ENCODE measurements at regions not wholly inside any gene's neighbourhood (a gene's known extent, or its start where the extent isn't known, plus 50 kb on each side); places are given as distances from the start of the nearest gene placed in this dataset.
"Not testable (repeated sequence)": the region's sequence is repeated elsewhere in the genome, so short reads cannot be mapped to it uniquely, and the experiment has no call there.

GRCh38 chr15:84360902-84361301, 125.3 kb downstream of the GOLGA6L4 start:
- DNase-seq, result not testable (repeated sequence)

GRCh38 chr15:84384421-84384820, 148.8 kb downstream of the GOLGA6L4 start:
- DNase-seq, result not testable (repeated sequence)

DNA sequence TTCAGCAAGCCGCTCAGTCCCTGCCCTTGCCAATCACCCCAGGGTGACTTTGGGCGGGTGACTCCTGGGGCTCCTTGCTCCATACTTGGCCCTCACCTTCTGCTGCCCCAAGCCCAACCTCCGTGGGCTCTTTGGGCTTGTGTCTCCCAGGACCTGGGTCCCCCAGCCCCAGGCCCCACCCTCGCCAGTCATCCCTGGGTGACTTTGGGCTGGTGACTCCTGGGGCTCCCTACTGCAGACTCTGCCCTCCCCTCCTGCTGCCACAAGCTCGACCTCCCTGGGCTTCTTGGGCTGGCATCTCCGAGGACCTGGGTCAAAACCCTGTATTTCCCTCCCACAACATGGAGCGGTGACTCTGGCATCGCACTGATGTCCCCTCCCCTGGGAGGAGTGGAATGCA, 151.5 kb downstream of the GOLGA6L4 start:
- DNase-seq, result no peak

DNA sequence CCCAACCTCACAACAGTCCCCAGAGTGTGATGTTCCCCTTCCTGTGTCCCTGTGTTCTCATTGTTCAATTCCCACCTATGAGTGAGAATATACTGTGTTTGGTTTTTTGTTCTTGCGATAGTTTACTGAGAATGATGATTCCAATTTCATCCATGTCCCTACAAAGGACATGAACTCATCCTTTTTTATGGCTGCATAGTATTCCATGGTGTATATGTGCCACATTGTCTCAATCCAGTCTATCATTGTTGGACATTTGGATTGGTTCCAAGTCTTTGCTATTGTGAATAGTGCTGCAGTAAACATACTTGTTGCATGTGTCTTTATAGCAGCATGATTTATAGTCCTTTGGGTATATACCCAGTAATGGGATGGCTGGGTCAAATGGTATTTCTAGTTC, 152.6 kb downstream of the GOLGA6L4 start:
- not testable (repeated sequence) for DNase-seq

DNA sequence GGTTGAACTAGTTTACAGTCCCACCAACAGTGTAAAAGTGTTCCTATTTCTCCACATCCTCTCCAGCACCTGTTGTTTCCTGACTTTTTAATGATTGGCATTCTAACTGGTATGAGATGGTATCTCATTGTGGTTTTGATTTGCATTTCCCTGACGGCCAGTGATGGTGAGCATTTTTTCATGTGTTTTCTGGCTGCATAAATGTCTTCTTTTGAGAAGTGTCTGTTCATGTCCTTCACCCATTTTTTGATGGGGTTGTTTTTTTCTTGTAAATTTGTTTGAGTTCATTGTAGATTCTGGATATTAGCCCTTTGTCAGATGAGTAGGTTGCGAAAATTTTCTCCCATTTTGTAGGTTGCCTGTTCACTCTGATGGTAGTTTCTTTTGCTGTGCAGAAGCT, 153.1 kb downstream of the GOLGA6L4 start:
- not testable (repeated sequence) for DNase-seq

DNA sequence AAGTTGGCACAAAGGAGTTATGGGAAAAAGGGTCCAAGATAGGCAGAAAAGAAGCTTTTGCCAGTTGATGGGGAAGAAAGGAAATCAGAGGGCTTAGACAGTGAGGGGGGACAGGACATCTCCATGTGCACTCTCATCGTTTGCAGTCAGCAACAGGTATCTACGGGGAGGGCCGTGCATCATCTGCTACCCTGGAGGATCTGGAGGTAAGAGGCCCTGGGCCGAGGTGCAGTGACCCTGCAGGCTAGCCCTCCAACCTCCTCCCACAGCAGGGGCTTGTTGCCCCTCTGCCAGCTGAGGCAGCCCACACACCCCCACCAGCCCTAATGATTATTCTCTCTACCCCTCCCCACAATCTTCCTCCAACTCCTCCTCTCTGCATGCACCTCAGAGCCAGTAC, 154.8 kb downstream of the GOLGA6L4 start:
- not testable (repeated sequence) for DNase-seq

DNA sequence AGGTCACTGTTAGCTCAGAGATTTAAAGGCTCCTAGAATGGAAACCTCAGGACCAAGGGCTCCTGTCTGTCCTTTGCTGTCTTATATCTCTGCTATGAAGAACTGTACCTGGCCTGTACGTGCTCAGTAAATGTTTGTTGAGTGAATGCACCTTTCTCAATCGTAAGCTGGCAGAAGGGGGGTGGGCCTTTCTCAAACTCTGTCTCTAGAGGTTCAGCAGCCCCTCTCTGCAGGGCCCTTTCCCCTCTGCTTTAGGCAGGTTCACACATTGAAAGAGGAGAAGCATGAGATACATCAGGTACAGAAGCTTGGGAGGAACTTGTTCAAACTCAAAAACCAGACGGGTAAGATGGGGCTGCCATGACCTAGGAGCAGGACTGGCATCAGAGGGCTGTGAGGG, 155.6 kb downstream of the GOLGA6L4 start:
- DNase-seq, result no peak

DNA sequence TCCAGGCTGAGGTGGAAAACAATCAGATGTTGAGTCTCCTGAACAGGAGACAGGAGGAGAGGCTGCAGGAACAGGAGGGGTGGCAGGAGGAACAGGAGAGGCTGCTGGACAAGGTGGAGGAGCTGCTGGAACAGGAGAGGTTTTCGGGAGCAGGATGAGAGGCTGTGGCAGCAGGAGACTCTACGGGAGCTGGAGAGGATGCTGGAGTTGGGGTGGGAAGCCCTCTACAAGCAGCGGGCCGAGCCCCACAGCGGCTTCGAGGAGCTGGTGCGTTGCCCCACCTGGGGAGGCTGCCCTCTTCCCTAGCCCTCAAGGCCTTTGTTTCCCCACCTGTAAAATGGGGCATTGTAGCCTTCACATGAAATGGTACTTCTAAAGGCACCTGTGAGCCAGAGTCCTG, 156.4 kb downstream of the GOLGA6L4 start:
- not testable (repeated sequence) for DNase-seq

DNA sequence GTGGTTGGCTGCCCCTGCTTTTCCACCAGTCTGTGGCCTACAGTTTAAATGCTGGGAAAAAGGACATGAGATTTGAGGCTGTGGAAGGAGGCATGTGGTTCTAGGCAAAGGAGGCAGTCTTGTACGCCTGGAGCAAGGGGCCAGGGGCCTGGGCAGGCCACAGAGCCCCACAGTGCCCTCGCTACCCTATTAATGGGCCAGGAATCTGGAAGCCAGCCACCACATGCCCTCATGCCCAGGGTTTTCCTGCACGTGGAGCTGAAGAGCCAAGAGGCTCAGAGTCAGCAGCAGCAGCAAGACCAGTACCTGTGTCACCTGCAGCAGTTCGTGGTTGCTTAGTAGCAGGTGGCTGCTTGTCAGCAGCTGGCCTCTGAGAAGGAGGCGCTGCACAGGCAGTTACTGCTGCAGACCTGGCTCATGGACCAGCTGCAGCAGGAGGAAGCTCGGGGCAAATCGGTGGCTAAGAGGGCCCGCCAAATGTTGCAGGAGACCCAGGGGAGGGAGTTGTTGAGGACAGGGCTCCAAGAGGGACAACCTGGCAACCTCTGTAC, 157.9 kb downstream of the GOLGA6L4 start:
- peak; percentile 53 for DNase-seq

- DNase-seq, result not testable (repeated sequence)
Measured at GRCh38 chr15:84393966-84394365, 158.4 kb downstream of the GOLGA6L4 start.

DNA sequence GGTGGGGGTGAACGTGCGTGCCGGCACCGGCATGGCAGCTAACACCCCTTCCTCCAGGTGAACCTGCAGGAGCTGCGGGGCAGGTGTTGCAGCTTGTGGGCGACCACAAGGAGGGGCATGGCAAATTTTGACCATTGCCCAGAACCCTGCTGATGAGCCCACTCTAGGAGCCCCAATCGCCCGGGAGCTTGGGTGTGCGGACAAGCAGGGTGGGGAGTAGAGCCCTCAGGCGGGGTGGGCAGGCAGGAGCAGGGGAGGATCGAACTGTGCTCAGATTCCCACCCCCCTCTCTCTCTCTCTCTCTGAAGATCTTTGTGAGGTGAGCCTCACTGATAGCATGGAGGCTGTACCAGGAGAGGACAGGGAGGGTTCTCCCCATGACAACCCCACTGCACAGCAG, 159.8 kb downstream of the GOLGA6L4 start:
- not testable (repeated sequence) for DNase-seq

- DNase-seq, result not testable (repeated sequence)
Measured at GRCh38 chr15:84395881-84396280, 160.3 kb downstream of the GOLGA6L4 start.

DNA sequence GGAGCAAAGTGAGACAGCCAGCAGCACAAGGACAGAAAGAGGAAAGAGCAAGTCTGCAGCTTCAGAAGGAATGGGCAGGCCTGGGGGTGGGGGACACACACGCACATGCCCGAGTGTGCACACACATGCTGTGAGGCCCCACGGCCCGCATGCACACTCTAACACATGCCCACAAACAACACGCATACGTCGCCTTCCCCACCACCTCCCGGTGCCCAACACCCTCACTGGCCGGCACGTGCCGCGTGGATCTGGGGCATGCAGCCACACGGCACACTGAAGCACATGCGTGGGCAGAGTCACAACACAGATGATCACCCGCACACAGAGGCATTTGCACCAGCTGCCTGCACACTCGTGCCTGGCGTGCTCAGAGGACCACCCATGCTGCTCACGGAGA, 161.5 kb downstream of the GOLGA6L4 start:
- not testable (repeated sequence) for DNase-seq

DNA sequence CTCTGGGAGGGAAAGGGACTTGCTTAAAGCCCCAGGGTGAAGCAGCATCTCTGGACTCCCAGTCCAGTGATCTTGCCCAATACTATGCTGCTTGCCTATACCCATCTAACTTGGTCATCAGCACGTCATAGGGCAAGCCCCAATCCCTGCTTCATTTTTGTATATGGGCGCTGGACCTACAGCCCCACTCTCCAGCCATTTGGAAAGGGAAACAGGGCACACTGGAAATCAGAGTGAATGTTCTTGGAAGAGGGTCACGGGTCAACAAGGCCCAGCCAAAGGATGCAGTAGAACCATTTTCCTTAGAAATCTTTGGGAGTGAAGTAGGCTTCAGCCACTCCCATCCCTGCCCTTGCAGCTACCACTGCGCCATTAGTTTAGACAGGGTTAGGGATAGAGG, 162.5 kb downstream of the GOLGA6L4 start:
- DNase-seq, result not testable (repeated sequence)

- DNase-seq, result no peak
Measured at GRCh38 chr15:84398763-84399701, 163.5 kb downstream of the GOLGA6L4 start.

DNA sequence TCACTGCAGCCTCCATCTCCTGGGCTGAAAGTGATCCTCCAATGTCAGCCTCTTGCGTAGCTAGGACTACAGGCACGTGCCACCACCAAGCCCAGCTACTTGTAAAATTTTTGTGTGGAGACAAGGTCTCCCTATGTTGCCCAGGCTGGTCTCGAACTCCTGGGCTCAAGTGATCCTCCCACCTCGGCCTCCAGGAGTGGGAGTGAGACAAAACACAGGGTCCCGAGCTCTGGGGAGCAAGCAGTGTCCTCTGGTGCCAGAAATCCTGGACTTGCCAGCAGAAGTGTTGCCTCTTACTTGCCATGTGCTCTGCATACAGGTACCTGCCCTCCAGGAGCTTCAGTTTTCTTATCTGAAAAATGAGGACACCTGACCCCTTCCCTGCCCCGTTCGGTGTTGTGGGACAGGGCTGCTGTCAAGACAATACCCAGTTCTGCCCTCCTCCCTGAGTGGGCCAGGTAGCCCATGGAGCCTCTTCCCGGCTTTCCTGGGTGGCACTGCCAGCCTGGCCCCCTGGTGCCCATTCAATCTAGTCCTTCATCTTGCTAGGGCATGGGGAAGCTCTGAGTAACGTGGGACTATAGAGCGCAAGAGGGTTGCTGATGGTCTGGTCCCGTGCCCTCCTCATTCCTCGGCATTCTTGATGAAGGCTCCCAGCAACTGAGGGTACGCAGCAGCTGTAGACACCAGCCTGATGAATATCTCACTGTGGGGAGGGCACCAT, 164.6 kb downstream of the GOLGA6L4 start:
- DNase-seq, result no peak

GRCh38 chr15:84400820-84401219, 165.2 kb downstream of the GOLGA6L4 start:
- no peak for DNase-seq

DNA sequence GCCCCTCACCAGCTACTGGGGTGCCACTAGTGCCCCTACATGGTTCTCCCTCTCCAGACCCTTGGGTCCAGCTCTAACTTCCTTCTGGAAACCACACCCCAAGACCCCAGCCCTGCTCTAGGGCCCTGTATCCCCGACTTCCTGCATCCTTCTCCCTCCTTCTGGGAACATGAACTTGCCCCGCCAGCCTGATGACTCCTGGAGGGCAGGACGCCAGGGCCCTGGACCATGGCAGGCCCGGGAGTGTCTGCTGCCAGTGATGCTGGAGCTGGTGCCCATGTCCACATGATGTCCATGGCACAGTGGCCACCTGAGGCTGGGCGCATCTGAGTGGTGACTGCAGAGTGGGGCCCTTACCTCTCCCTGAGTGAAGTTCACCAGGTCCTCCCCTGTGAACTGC, 165.9 kb downstream of the GOLGA6L4 start:
- not testable (repeated sequence) for DNase-seq

GRCh38 chr15:84401891-84402840, 166.6 kb downstream of the GOLGA6L4 start:
- not testable (repeated sequence) for DNase-seq

GRCh38 chr15:84402856-84403608, 167.5 kb downstream of the GOLGA6L4 start:
- no peak for DNase-seq

DNA sequence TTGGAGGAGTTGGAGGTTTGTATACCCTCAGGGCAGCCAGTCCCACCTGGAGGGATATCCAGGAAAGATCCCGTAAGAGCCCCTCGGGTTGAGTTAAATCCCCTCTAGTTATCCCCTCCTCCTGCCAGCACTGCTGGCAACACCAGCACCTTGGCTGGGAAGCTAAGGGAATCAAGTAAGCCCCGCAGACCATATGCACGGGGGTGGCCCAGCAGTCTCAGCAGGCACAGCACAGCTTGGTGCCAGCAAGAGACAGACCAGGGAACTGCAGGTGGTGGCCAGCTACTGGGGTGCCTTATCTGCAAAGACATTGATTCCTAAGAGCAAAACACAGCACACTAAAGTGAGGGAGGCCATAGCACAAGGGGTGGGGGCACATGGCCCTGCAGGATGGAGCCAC, 173.8 kb downstream of the GOLGA6L4 start:
- not testable (repeated sequence) for DNase-seq
